Esophagus mucosa (tissue), 1 donor: ENCODE measurements at regions not wholly inside any gene's neighbourhood (a gene's known extent, or its start where the extent isn't known, plus 50 kb on each side); places are given as distances from the start of the nearest gene placed in this dataset.
A peak's percentile ranks its signal among the peaks of the same experiment; 100 is the strongest.

ENCODE experiments used
- ATAC-seq: fragments of 200-7000 bp; cut with Tn5 transposase; one replicate; pipeline ENCODE4 v1.9.1; 2020
- donor health status: DM: yes; HTN: yes; CAD: no.

- ATAC-seq: no peak
Observed at GRCh38 chr2:146642066-146642465, 1202.8 kb upstream of the ACVR2A start.

DNA sequence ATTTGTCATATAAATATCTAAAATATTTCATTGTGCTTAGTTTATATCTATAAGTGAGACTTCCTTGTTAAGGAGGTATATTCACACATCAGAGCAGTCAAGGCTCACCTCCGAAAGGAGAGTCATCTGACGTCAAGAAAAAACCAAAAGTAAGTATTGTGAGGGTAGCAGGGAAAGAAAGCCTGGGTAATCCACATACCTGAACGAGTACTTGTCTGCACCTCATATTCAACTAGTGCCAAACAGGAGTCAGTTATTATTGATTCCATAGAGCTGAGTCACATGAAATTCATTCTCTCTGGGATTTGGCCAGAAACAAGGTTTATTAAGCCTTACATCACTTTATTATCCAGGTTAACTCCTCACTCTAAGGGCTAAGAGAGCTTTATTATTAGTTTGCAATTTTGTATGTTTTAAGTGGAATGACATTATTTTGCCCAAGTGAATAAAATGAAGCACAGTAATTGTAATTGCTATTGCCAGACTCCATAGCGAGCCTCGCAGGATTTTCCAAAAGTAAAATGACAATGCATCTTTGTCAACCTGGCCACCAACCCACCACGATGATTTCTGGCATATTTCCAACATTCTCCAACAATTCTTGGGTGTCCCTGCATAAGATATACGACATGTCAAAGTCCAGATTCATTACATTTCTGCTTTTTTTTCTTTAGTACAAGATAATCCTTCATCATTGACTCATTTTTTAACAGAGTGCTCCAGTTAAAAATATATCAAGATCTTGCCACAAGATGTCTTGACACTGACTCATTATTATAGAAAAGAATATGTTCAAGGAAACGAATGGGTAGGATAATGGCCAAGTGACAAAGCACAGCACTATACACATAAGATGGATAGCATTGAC, 1210.4 kb upstream of the ACVR2A start:
- peak; percentile 91 for ATAC-seq

DNA sequence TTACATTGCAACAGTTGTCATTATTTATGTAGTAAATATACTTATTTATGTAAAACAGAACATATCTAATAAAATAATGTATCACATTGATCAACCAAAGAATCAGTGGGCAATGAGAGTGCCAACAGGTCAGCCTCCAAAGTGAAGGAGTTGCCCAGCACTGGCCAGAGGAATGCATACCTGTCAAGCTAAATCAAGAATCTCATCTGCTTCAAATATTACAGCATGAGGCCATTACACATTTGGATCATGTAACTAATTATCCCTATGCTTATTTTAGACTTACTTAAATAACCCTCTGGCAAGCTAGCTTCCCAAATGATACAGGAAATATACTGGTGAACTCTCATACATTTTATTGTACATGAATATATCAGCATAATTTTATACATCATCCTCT, 1211.7 kb upstream of the ACVR2A start:
- ATAC-seq: no peak

DNA sequence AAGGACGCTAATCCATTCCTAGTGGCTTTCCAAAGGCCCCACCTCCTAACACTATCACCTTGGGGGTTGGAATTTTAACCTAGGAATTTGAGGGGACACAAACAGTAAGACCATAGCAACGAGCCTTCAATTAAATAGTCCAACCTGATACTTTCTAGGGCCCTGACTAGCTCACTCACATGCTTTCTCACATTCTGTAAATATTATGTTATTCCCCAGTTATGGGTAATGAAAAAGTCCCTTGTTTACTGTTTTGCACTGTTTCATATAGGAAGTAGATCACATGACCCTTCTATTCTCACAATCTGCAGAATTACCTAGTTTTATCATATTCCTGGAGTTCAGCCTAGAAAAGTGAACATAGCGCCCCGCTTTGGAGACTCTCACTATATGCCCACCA, 1212.1 kb upstream of the ACVR2A start:
- no peak for ATAC-seq

- no peak for ATAC-seq
Observed at GRCh38 chr2:146624430-146625160, 1220.2 kb upstream of the ACVR2A start.

DNA sequence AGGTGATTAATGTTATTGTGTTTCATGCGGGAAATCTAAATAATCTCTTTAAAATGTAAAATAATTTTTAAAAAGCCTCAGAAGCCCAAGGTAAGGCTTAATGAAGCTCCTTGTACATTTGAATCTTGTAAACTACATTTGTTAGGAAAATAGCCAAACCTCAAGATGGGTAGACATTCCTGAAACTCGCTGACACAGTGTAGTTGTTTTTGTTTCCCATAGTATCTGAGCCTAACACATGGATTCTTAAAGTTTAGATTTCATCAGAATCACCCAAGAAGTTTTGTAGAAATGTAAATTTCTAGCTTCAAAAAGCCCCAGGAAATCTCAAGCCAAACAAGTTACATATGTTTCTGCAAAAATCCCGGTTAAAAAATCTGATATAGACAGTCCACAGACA, 1221.1 kb upstream of the ACVR2A start:
- no peak for ATAC-seq

DNA sequence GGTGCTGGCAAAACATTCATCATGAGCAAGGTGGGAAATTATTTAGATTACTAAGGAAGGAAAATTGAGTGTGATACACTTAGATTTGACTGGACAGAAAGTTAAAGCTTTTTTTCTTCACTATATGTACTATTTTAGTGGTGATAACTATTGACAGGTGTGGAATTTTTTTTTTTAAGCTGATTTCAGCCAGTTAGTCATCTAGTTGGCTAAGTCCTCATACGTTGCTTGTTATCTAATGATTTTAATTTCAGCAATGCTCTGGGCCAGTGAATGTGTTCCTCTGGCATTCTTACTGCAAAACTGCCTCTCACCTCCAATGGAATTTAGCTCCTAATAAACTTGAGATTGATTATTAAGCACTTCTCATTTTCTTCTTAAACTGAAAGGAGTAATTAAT, 1223.2 kb upstream of the ACVR2A start:
- no peak for ATAC-seq

GRCh38 chr2:146615778-146616177, 1229.1 kb upstream of the ACVR2A start:
- no peak for ATAC-seq

- ATAC-seq: no peak
Observed at GRCh38 chr2:146608490-146608889, 1236.3 kb upstream of the ACVR2A start.

DNA sequence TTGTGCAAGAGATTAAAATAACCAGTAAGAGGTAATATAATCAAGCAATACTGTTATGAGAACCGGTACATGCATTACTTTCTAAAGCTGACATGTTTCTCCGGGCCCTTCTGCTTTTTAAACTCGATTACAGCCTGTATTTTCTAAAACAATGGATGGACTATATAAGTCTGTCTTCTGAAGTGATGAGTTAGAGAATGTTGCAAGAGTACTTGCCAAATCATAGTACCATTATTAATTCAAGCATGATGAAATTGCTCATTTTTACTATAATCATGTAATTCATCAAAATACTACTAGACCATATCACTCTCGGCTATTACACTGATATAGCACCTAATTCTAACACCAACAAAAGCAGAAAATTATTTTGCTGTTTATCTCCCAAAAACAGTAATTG, 1240.3 kb upstream of the ACVR2A start:
- no peak for ATAC-seq

- no peak for ATAC-seq
Observed at GRCh38 chr2:146602856-146603255, 1242.0 kb upstream of the ACVR2A start.

GRCh38 chr2:146602383-146602782, 1242.4 kb upstream of the ACVR2A start:
- no peak for ATAC-seq

- ATAC-seq: no peak
Observed at GRCh38 chr2:146598791-146599190, 1246.0 kb upstream of the ACVR2A start.

DNA sequence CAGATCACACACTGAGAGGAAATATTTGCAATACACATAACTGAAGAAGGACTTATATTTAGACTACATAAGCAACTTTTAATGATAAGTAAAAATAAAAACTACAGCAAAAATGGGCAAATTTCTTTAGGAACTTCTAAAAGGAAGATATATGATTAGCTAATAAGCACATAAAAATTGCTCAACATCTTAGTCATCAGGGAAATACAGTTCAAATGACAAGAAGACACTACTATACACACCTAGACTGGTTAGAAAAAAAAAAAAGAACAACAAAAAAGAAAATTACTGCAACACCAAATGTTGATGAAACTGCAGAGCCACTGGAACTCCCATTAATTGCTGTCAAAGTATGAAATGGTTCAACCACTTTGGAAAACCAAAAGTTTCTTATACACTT, 1247.5 kb upstream of the ACVR2A start:
- ATAC-seq: peak; percentile 32

- no peak for ATAC-seq
Observed at GRCh38 chr2:146591908-146592307, 1252.9 kb upstream of the ACVR2A start.

GRCh38 chr2:146587291-146587713, 1257.5 kb upstream of the ACVR2A start:
- ATAC-seq: no peak

GRCh38 chr2:146584316-146584715, 1260.5 kb upstream of the ACVR2A start:
- no peak for ATAC-seq

DNA sequence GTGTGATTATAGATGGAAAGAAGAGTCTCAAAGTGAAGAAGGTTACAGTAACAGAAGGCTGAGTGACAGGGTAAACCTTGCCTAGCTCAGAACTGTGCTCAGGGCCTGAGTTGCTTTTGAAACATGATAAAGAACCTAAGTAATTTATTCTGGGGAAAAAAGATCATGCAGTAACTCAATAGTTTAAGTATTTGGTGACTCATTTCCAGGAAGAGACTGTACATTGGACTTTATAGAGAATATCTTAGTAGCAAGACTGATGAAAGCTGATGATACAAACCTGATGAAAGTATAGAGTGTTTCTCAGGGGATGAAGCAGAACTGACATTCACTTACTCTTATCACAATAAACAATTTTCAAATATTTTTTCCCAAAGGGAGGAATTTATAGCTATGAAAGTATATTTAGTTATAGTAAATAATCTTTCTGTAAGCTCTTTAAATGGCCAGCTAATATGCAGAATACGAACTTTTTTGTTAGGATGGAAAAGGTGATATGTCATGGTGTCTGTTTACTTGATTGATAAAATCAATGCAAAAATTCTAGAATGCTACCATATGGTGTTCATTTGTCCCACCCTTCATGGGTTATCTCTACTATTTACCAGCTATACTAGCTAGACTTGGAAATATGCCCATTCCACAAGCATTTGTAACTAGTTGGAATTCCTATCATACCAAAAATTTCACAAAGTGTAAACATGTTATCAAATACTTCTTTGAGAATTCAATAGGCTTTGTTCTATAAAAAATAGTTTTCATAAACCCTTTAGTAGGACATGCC, 1265.5 kb upstream of the ACVR2A start:
- ATAC-seq: no peak

DNA sequence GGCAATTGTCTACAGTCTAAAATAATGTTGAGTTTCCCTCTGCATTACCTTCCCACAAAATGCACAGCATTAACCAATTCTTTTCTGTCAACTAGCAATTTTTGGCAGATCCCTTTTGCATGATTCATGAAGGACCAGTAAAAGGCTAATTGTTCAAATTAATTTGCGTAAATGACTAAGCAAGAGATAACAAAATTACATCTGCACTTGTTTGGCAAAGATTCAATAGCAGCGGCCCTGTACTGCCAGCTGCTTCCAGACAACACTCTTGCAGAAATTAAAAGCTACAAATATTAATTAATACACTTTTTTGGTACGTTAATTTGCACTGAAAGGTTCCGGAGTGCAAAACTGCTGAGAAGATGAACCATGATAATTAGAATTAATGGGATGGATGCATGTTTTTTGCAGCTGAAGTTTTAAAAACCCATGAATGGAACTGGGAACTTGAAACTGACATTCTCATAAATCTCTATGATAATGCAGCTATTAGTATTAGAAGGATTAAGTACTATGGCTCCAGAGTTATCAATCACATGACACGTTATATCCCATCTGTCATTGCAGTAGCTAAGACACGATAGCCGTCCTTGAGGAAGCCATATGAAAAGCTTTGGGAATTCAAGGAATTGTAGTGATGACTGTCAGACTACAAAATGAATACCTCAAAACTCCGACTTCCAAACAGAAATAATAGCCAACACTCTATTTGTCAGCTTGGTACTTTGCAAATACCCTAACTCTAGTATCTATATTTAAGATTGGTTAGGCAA, 1268.3 kb upstream of the ACVR2A start:
- no peak for ATAC-seq

DNA sequence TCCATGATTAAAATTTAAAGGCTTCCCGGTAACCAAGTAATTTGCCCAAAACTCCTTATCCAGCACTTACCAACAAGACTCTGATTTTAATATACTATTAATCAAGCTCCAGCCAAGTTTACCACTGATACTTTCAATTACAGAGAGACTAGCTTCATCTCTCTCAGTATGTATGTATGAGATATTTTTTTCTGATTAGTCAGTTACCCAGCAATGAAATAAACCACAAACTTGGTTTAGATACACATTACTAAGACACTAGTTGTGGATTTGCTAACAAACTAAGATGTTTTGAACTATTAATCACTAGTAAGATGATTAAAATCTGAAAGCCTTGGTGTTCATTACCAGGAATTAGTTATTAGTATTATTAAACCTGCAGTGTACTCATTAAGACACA, 1272.2 kb upstream of the ACVR2A start:
- no peak for ATAC-seq

- no peak for ATAC-seq
Observed at GRCh38 chr2:146561996-146562395, 1282.8 kb upstream of the ACVR2A start.

DNA sequence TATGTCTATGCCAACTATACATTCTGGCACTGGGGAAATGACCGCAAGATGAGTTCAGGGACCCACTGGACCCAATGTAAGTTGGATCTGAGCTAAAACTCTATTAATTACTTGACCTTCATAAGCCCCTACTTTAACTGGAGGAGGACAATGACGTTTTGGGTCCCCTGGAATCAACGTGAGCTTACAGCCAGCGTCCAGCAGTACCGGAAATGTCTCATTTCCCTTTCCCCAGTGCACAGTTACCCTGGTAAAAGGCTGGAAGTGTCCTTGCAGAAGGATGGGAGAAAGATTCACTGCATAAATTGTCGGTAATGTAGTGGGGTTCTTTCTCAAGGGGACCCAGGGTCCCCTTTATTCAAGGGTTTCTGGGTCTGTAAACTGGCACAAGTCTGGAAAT, 1297.6 kb upstream of the ACVR2A start:
- ATAC-seq: no peak
